Fibroblast of lung (primary cell): ENCODE measurements at regions not wholly inside any gene's neighbourhood (a gene's known extent, or its start where the extent isn't known, plus 50 kb on each side); places are given as distances from the start of the nearest gene placed in this dataset.
A peak's percentile ranks its signal among the peaks of the same experiment; 100 is the strongest.

Experiments
- DNase-seq, 2 donors: peaks; one replicate each; pipeline versions ENCODE4 v3.0.0 to v3.0.0-alpha.2; 2010; ENCODE audit warnings: low read depth in 2 of 2
- H2AFZ ChIP-seq: 2 replicates; pipeline ENCODE4 v1.5.1; 2012; ENCODE audit warnings: low read length, control low read depth, inconsistent platforms
- H3K27ac ChIP-seq: 2 replicates; pipeline ENCODE4 v1.5.1; 2011; ENCODE audit warnings: low read length, control low read depth; ENCODE audit not compliant: insufficient read depth
- H3K27me3 ChIP-seq: 2 replicates; pipeline ENCODE4 v1.5.1; 2011; ENCODE audit warnings: mild to moderate bottlenecking, low read length; ENCODE audit not compliant: control insufficient read depth, insufficient read depth
- H3K36me3 ChIP-seq: 2 replicates; pipeline ENCODE4 v1.5.1; 2011; ENCODE audit warnings: low read length; ENCODE audit not compliant: control insufficient read depth, insufficient read depth
- H3K4me1 ChIP-seq: 2 replicates; pipeline ENCODE4 v1.5.1; 2011; ENCODE audit warnings: low read length; ENCODE audit not compliant: control insufficient read depth, insufficient read depth; ENCODE audit errors: extremely low read depth
- H3K4me2 ChIP-seq: 2 replicates; pipeline ENCODE4 v1.5.1; 2011; ENCODE audit warnings: low read length, control low read depth; ENCODE audit not compliant: insufficient read depth; ENCODE audit errors: extremely low read depth
- H3K4me3 ChIP-seq, 4 experiments: fragments of 200-600 bp in 1 of 4; sonication (generic) in 1 of 4; replicated peaks in 1 of 4; 2 replicates each; pipeline ENCODE4 v1.5.1; 2011 to 2016; ENCODE audit warnings: low read length in 4 of 4, low read depth in 3 of 4, mild to moderate bottlenecking in 3 of 4, control low read depth in 2 of 4, inconsistent platforms in 1 of 4, mixed read lengths in 1 of 4; ENCODE audit not compliant: insufficient read depth in 1 of 4; ENCODE audit errors: control extremely low read depth in 1 of 4
- H3K79me2 ChIP-seq: 2 replicates; pipeline ENCODE4 v1.5.1; 2012; ENCODE audit warnings: mild to moderate bottlenecking, low read length, inconsistent platforms; ENCODE audit not compliant: control insufficient read depth, insufficient read depth
- H3K9ac ChIP-seq: 2 replicates; pipeline ENCODE4 v1.5.1; 2011; ENCODE audit warnings: mild to moderate bottlenecking, low read length, control low read depth; ENCODE audit not compliant: insufficient read depth
- H3K9me3 ChIP-seq: 2 replicates; pipeline ENCODE4 v1.5.1; 2012; ENCODE audit warnings: low read depth, low read length; ENCODE audit not compliant: control insufficient read depth, insufficient read depth
- H4K20me1 ChIP-seq: 2 replicates; pipeline ENCODE4 v1.5.1; 2011; ENCODE audit warnings: low read length; ENCODE audit not compliant: control insufficient read depth, insufficient read depth; ENCODE audit errors: extremely low read depth
- CTCF ChIP-seq, 2 donors: IDR thresholded peaks in 1 of 2; conservative IDR thresholded peaks in 1 of 2; 1 replicate in 1 of 2; 2 replicates in 1 of 2; pipeline ENCODE4 v1.5.1; 2011 to 2012; ENCODE audit warnings: low read length in 2 of 2, control low read depth in 1 of 2, inconsistent platforms in 1 of 2, low read depth in 1 of 2, mild to moderate bottlenecking in 1 of 2
- EZH2 ChIP-seq: IDR thresholded peaks from 2 replicates; pipeline ENCODE4 v1.5.1; 2012; ENCODE audit warnings: low read length, control low read depth, mild to moderate bottlenecking; ENCODE audit errors: missing control alignments

- no peak overlapping the region for H3K4me2 ChIP-seq
- no peak overlapping the region for H3K27ac ChIP-seq
- no peak overlapping the region for H3K9ac ChIP-seq
- peaks cover 2% of the 10 kb centered on the region for H3K4me1 ChIP-seq
- no peaks in the 10 kb centered on the region for H3K79me2 ChIP-seq
- H3K36me3 ChIP-seq: no peaks in the 10 kb centered on the region
- peak in 1 of 2 donors; percentile 77 for DNase-seq
- TF ChIP-seq EZH2: no peak
- no peak for TF ChIP-seq CTCF (conservative IDR thresholded peaks at IDR 0.05 in 1 of 2, IDR thresholded peaks at IDR 0.05 in 1 of 2; ENCODE audit: low read depth in 1 of 2, low read length in 2 of 2)
- no peaks in the 10 kb centered on the region for H3K9me3 ChIP-seq
- H2AFZ ChIP-seq: no peak overlapping the region
- H3K4me3 ChIP-seq: no peak overlapping the region
- H3K27me3 ChIP-seq: no peaks in the 10 kb centered on the region
- no peaks in the 10 kb centered on the region for H4K20me1 ChIP-seq
Observed at GRCh38 chr2:37556256-37556655, 115.2 kb downstream of the CDC42EP3 start.

DNA sequence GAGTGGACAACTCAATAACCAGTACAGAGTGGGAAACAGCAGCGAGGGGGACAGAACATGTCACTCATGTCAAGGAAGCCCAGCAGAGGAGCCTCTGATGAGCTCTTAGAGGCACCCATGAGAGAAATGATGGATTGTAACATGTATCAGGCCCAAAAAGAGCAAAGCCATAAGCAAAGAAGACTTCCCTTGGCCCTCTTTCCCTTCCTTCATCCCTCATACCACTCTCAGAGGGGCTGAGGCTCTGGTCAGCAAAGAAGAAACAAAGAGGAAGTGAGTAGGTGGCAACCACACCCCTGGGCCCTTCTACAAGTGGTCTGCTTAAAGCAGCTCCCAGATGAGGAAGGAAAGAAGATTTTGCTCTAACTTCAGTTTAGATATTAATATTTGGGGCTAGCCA lies 112.8 kb downstream of the CDC42EP3 start:
- no peak overlapping the region for H3K4me3 ChIP-seq
- no peak overlapping the region for H2AFZ ChIP-seq
- H3K9ac ChIP-seq: no peak overlapping the region
- H3K27me3 ChIP-seq: no peaks in the 10 kb centered on the region
- no peaks in the 10 kb centered on the region for H3K36me3 ChIP-seq
- TF ChIP-seq CTCF (conservative IDR thresholded peaks at IDR 0.05 in 1 of 2, IDR thresholded peaks at IDR 0.05 in 1 of 2; ENCODE audit: low read depth in 1 of 2, low read length in 2 of 2) (no peak), EZH2 (no peak)
- peaks cover 10% of the 10 kb centered on the region for H3K4me1 ChIP-seq
- H3K4me2 ChIP-seq: no peak overlapping the region
- no peaks in the 10 kb centered on the region for H3K79me2 ChIP-seq
- no peaks in the 10 kb centered on the region for H4K20me1 ChIP-seq
- no peaks in the 10 kb centered on the region for H3K9me3 ChIP-seq
- no peak for DNase-seq
- no peak overlapping the region for H3K27ac ChIP-seq

DNA sequence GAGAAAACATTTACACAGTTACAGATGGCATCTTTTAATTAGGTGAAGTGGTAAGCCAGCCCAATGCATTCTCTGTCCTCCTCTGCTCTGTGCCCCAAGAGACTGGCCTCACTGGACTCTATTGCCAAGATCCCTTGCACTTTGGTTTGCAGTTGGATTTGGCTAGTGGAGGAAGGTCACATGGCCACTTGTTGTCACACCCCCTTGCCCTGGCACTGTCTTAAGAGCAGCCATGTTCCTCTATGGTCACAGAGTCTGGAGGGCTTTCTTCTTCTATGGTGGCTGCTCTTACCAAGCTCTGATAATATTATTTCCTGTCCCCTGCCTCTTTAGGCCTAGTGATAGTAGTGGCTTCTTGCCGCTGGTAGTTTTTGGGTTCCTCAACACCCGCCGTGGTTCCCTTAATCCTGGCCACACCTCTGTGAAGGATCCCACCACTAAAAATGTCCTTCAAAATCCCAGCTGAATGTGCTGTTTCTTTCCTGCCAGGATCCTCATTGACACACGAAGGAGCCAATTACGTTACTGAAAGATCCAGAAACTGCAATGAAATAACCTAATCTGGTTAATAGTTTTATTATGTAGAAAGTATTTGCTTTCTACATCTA lies 111.1 kb downstream of the CDC42EP3 start:
- H4K20me1 ChIP-seq: no peaks in the 10 kb centered on the region
- no peaks in the 10 kb centered on the region for H3K79me2 ChIP-seq
- H3K4me3 ChIP-seq: no peak overlapping the region
- DNase-seq: no peak
- H3K27me3 ChIP-seq: no peaks in the 10 kb centered on the region
- H3K4me2 ChIP-seq: no peak overlapping the region
- TF ChIP-seq CTCF (conservative IDR thresholded peaks at IDR 0.05 in 1 of 2, IDR thresholded peaks at IDR 0.05 in 1 of 2; ENCODE audit: low read depth in 1 of 2, low read length in 2 of 2) (no peak), EZH2 (no peak)
- H3K9me3 ChIP-seq: no peaks in the 10 kb centered on the region
- no peak overlapping the region for H2AFZ ChIP-seq
- no peak overlapping the region for H3K27ac ChIP-seq
- peaks cover 14% of the 10 kb centered on the region for H3K4me1 ChIP-seq
- H3K36me3 ChIP-seq: no peaks in the 10 kb centered on the region
- no peak overlapping the region for H3K9ac ChIP-seq
